SH-SY5Y (cell line): ENCODE measurements at regions not wholly inside any gene's neighbourhood (a gene's known extent, or its start where the extent isn't known, plus 50 kb on each side); places are given as distances from the start of the nearest gene placed in this dataset.

Experiments
- GATA2 ChIP-seq: IDR thresholded peaks from 2 replicates; pipeline ENCODE4 v1.6.1; 2011; ENCODE audit warnings: mild to moderate bottlenecking, low read depth, low read length
- GATA3 ChIP-seq: IDR thresholded peaks from 2 replicates; pipeline ENCODE4 v1.6.1; 2011; ENCODE audit warnings: low read depth, mild to moderate bottlenecking, low read length, moderate library complexity

- no peak for TF ChIP-seq GATA2
- TF ChIP-seq GATA3: no peak
Observed at GRCh38 chr1:199813198-199813597, 214.3 kb upstream of the NR5A2 start.
